Lower leg skin (tissue), 3 donors: ENCODE measurements at regions not wholly inside any gene's neighbourhood (a gene's known extent, or its start where the extent isn't known, plus 50 kb on each side); places are given as distances from the start of the nearest gene placed in this dataset.

Experiments
- CTCF ChIP-seq, 3 donors: fragments of 450-650 bp; IDR thresholded peaks; one replicate each; pipeline ENCODE4 v1.5.1; 2016; ENCODE audit warnings: antibody characterized with exemption in 3 of 3, mild to moderate bottlenecking in 3 of 3, moderate library complexity in 2 of 3
- POLR2A ChIP-seq, 2 donors: fragments of 450-650 bp; IDR thresholded peaks; one replicate each; pipeline ENCODE4 v1.6.1; 2016 to 2017; ENCODE audit warnings: antibody characterized with exemption in 2 of 2, mild to moderate bottlenecking in 1 of 2, moderate library complexity in 1 of 2

GRCh38 chr19:28281676-28282075 is 931.3 kb downstream of the UQCRFS1 start:
- TF ChIP-seq CTCF (IDR thresholded peaks at IDR 0.05) (no peak), POLR2A (IDR thresholded peaks at IDR 0.05) (no peak)
